NCI-H526 treated with DMSO at 0.1 percent for 48 hours (cell line): ENCODE measurements at regions not wholly inside any gene's neighbourhood (a gene's known extent, or its start where the extent isn't known, plus 50 kb on each side); places are given as distances from the start of the nearest gene placed in this dataset.
"Not testable (repeated sequence)": the region's sequence is repeated elsewhere in the genome, so short reads cannot be mapped to it uniquely, and the experiment has no call there.

Experiments used
- DNase-seq: peaks from one replicate; lab custom pipeline; 2025; lab: John Stamatoyannopoulos, UW

GRCh38 chr10:29210266-29210868 lies 78.5 kb upstream of the LYZL1 start:
- DNase-seq = no peak

GRCh38 chr10:29212597-29212996 lies 76.3 kb upstream of the LYZL1 start:
- no peak for DNase-seq

DNA sequence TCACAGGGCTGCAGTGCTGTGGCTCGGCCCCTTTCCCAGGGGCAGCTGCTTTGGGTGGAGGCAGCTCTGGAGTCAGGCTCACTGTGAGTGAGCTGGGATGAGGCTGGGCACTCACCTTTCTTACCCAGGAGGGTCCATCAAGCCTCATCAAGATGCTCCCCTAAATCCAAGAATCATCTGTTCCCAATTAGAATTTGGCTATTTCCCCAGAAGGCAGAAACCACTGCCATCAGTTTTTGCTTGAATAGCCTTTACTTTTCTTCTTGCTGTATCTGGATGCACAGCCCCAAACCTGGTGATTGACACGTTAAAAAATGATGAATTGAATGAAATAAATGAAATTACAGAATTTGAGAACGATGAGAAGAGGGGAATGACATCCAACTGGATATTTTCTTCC lies 74.3 kb upstream of the LYZL1 start:
- no peak for DNase-seq

DNA sequence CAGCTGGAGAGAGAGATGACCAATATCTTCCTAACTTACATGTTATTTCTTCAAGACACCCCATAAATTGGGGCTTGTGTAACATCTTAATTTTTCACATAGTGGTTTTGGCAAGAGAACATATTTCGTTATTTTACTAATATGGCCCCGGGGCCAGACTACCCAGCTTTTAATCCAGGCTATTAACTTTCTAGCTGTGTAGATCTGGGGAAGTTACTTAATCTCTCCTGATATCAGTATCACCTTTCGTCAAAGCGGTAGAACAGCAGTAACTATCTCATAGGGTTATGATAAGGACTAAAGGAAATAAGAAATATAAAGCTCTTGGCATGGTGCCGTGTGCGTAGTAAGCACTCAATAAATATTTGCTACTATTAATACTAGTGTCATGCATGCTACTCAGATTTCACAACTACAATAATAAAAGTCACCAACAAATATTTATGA lies 71.6 kb upstream of the LYZL1 start:
- DNase-seq = no peak

DNA sequence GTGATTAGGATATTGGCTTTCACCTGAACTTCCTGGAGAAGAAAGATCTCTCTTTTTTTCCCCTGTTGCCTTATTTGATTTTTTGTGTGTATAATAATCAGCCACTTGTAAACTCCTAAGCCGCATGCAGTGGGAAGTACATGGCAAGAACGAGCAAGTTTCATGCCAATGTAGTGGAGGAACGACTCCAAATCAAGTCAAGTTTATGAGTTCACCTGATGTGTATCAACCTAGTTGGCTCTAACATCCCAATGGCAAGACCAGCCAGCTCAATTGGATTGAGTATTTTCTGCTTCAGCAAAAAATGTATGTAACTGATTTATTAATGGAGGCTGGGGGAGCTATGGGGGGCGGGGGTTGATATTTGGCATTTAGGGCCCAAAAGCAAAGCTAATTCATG lies 65.5 kb upstream of the LYZL1 start:
- no peak for DNase-seq

DNA sequence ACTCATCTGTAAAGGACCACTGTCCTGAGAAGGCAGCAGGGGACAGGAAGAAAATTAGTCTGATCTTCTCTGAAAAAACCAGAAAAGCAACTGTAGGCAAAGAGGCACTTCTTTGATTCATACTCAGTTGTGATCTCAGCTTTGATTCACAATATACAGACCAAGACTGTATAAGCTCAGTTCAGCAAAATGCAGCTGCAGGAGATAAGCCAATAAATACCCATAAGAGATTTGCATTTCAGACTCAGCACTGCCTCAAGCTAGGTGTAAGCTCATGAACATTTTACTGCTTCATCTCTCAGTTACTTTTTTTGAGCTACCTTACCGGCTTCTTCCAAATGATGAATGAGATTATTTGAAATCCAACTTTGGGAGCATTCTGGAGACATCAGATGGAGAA lies 64.2 kb upstream of the LYZL1 start:
- DNase-seq = no peak

DNA sequence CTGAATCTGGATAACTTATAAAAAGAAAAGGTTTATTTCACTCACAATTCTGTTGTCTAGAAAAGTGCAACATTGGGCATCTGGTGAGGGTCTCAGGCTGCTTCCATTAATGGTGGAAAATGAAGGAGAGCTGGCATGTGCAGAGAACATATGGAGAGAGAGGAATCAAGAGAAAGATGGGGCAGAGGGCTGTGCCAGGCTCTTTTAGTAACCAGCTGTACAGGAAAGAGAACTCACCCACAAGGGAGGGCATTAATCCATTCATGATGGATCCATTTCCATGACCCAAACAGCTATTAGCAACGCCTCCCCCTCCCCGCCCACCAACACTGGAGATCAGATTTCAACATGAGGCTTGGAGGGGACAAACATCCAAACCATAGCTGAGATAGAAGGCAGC lies 61.7 kb upstream of the LYZL1 start:
- no peak for DNase-seq

GRCh38 chr10:29228562-29228961 lies 60.3 kb upstream of the LYZL1 start:
- DNase-seq = no peak

DNA sequence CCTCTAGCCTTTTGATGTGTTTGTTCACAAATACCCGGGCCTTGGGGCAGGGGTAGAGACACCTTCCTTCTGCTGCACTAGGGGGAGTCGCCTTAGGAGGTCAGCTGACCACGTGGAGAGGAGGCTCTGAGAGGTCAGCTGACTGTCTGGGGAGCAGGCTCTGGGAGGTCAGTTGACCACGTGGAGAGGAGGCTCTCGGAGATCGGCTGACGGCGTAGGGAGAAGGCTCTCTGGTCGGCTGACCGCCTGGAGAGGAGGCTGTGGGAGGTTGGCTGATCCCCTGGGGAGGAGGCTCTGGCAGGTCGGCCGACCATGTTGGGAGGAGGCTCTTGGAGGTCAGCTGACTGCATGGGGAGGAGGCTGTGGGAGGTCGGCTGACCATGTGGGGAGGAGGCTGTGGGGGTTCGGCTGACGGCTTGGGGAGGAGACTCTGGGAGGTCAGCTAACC lies 59.6 kb upstream of the LYZL1 start:
- no peak for DNase-seq

GRCh38 chr10:29236910-29237309 lies 52.0 kb upstream of the LYZL1 start:
- DNase-seq = not testable (repeated sequence)

DNA sequence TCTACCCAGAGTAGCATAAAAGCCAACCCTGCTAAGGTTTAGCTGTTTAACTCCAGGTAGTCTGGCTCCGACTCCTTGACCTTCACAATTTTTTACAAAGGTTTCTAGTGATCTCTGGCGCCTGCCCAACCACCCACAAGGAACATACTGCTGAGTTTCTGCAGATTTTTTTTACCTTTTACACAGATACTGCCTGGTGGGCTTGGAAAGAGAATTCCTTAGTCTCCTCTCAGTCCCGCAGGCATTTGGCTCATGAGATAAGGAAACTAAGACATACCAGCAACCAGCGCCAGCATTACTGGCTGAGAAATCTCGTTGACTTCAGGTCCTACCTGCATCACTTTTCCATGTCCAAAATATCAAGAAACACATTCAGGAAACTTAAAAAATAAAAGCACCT lies 51.1 kb upstream of the LYZL1 start:
- DNase-seq = no peak

DNA sequence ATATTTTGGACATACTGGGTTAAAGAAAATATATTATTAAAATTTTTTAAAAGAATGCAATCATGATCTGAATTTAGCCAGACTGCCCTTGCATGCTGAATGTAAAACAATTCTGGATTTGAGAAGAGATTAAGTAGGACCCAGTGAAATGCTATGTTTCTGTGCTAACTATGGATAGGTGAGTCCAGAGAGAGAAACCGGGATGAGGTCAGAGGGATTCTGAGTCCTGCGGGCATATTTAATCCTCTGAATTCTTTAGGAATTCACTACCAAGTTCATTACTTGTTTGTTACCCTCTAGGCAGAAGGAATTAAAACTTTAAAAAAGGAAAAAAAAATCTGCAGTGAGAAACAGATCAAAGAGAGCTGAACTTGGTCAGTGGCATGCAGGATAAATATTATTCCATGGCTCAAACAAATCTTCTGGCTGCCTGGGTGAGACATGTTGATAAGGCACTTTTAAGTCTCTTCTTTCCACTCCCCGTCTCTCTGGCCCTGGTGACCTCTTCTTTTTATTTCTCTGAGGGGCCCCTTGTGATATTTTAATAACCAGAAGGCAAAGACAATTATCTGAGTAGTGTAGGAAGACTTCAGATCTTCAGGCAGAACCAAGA lies 50.2 kb upstream of the LYZL1 start:
- DNase-seq = no peak
